Rectal smooth muscle tissue (tissue), 1 donor: ENCODE measurements at regions not wholly inside any gene's neighbourhood (a gene's known extent, or its start where the extent isn't known, plus 50 kb on each side); places are given as distances from the start of the nearest gene placed in this dataset.

Experiments used
- H3K27ac ChIP-seq: one replicate; pipeline ENCODE4 v1.7.0; 2013; ENCODE audit warnings: low read depth, low read length, inconsistent platforms
- H3K27me3 ChIP-seq: one replicate; pipeline ENCODE4 v1.7.0; 2013; ENCODE audit warnings: low read length; ENCODE audit not compliant: control insufficient read depth, insufficient read depth
- H3K36me3 ChIP-seq: one replicate; pipeline ENCODE4 v1.7.0; 2013; ENCODE audit warnings: low read length; ENCODE audit not compliant: control insufficient read depth, insufficient read depth
- H3K4me1 ChIP-seq: one replicate; pipeline ENCODE4 v1.7.0; 2013; ENCODE audit warnings: low read length; ENCODE audit not compliant: control insufficient read depth, insufficient read depth
- H3K4me3 ChIP-seq: one replicate; pipeline ENCODE4 v1.7.0; 2013; ENCODE audit warnings: low read length
- H3K9ac ChIP-seq: one replicate; pipeline ENCODE4 v1.7.0; 2013; ENCODE audit warnings: low read length

- Histone ChIP-seq H3K36me3 (no peaks in the 10 kb centered on the region), H3K4me1 (no peaks in the 10 kb centered on the region), H3K27ac (no peak overlapping the region), H3K9ac (no peak overlapping the region), H3K4me3 (no peak overlapping the region), H3K27me3 (no peaks in the 10 kb centered on the region)
Measured at GRCh38 chr21:28641731-28642130, 350.9 kb downstream of the LTN1 start.

GRCh38 chr21:28640326-28640725, 352.4 kb downstream of the LTN1 start:
- Histone ChIP-seq H3K4me1 (no peaks in the 10 kb centered on the region), H3K27ac (no peak overlapping the region), H3K27me3 (no peaks in the 10 kb centered on the region), H3K36me3 (no peaks in the 10 kb centered on the region), H3K9ac (no peak overlapping the region), H3K4me3 (no peak overlapping the region)

DNA sequence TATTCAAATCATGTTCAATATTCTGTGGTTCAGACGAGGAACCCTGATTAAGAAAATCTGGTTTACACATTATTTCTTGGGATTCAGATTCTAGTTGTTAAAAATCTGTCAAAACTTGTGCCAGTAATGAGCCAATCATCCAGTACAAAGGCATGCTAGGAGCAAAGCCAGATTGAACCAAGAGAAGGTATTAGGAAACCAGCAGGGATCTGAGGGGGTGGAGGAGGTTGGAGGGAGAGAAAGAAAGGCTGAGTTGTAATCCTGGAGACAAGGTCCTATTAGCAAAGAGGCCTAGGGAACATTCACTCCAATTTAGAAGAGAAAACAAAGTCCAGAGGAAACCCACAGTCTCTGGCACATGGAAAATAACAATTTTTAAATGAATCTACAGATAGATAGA, 352.9 kb downstream of the LTN1 start:
- no peaks in the 10 kb centered on the region for H3K27me3 ChIP-seq

GRCh38 chr21:28636752-28637691, 355.7 kb downstream of the LTN1 start:
- no peaks in the 10 kb centered on the region for H3K4me1 ChIP-seq
- H3K27me3 ChIP-seq: no peaks in the 10 kb centered on the region
- no peak overlapping the region for H3K9ac ChIP-seq
- H3K36me3 ChIP-seq: no peaks in the 10 kb centered on the region
- no peak overlapping the region for H3K27ac ChIP-seq
- no peak overlapping the region for H3K4me3 ChIP-seq

More for the DNA sequence above, 352.9 kb downstream of the LTN1 start:
- no peak overlapping the region for H3K4me3 ChIP-seq
- no peak overlapping the region for H3K27ac ChIP-seq
- no peaks in the 10 kb centered on the region for H3K36me3 ChIP-seq
- H3K4me1 ChIP-seq: no peaks in the 10 kb centered on the region
- no peak overlapping the region for H3K9ac ChIP-seq

- H3K4me3 ChIP-seq: no peak overlapping the region
- H3K9ac ChIP-seq: no peak overlapping the region
- no peaks in the 10 kb centered on the region for H3K36me3 ChIP-seq
- H3K27me3 ChIP-seq: no peaks in the 10 kb centered on the region
- H3K27ac ChIP-seq: no peak overlapping the region
- H3K4me1 ChIP-seq: no peaks in the 10 kb centered on the region
Measured at GRCh38 chr21:28635541-28635940, 357.1 kb downstream of the LTN1 start.

DNA sequence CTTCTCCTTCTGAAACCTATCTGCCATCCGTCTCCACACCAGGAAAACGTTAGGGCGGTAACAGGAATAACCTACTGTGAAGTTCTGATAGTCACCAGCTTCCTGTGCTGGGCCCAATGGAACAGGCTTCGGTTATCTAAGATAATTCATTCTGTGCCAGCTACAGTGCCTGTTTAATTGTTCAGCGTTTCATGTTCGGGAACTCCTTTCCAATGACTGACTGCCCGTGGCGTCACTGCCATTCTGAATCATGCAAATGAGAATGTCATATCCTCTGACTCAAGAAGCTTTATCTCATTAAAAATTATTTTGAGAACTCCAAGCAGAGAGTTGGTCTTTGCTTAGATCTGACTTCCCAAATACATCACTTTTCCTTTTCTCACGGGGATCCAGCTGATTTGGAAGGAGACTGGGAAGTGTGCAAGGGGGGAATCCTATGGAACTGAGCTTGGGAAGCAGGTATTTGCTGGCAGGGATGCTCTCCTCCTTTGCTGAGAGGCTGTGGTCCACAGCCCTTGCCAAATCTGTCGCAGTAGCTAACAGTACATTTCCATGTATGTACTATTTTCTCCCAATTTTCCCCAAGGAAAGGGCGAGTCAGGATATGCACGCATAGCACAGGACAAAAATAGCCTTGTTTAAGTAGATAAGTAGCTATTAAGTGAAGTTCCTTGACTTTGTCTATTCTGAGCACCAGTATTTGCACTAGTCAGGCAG, 358.7 kb downstream of the LTN1 start:
- H3K27me3 ChIP-seq: no peaks in the 10 kb centered on the region
- no peaks in the 10 kb centered on the region for H3K36me3 ChIP-seq
- H3K27ac ChIP-seq: no peak overlapping the region
- no peak overlapping the region for H3K9ac ChIP-seq
- H3K4me3 ChIP-seq: no peak overlapping the region
- H3K4me1 ChIP-seq: no peaks in the 10 kb centered on the region

DNA sequence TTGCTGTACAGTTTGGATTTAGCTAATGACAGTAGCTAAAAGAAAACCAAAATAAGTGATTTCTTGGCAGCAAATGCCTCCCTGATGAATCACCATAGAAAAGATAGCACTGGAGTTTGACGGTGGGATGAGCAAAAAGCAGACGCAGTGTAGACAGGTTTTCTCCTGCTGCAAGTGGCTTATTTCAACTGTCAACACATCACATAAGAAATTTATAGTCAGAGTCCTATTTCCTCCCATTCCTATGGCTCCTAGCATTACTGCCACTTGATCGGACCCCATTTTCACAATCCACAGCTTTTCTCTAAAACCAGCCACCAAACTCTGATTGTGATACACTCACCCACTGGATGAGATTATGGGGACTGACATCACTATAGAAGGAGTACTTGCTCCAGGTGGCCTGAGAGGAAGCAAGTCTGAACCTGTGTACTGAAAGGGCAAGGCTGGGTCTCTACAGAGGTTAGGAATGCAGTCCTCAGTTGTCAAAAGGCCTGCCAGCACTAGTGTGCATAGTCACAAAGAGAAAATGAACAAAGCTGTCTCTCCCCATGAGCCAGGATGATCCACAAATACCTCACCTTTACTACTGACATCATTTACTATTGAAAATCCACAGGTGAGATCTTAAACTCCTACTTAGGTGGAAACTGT, 359.8 kb downstream of the LTN1 start:
- Histone ChIP-seq H3K4me3 (no peak overlapping the region), H3K4me1 (no peaks in the 10 kb centered on the region)

GRCh38 chr21:28627691-28628090, 365.0 kb downstream of the LTN1 start:
- no peak overlapping the region for H3K27ac ChIP-seq
- H3K9ac ChIP-seq: no peak overlapping the region
- H3K4me1 ChIP-seq: no peaks in the 10 kb centered on the region
- H3K36me3 ChIP-seq: no peaks in the 10 kb centered on the region
- no peaks in the 10 kb centered on the region for H3K27me3 ChIP-seq
- no peak overlapping the region for H3K4me3 ChIP-seq

More for the DNA sequence above, 359.8 kb downstream of the LTN1 start:
- Histone ChIP-seq H3K27me3 (no peaks in the 10 kb centered on the region), H3K36me3 (no peaks in the 10 kb centered on the region), H3K9ac (no peak overlapping the region), H3K27ac (no peak overlapping the region)

DNA sequence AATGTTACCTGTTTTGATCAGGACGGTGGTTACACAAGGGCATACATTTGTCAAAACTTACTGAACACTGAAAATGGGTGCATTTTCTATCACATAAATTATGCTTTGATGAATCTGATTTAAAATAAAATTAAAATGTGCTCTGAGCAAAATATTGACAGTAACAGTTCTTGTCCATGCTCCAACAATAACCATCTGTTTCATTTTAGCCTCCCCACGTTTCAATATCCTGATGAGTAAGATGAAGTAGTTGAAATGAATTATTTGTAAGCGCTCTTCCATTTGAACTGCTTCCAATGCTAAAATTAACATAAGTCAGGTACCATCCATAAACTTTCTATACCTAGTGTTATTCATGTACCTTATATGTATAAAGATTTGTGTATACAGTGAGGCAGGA, 365.4 kb downstream of the LTN1 start:
- no peaks in the 10 kb centered on the region for H3K36me3 ChIP-seq
- H3K9ac ChIP-seq: no peak overlapping the region
- no peak overlapping the region for H3K27ac ChIP-seq
- no peaks in the 10 kb centered on the region for H3K4me1 ChIP-seq
- no peak overlapping the region for H3K4me3 ChIP-seq
- no peaks in the 10 kb centered on the region for H3K27me3 ChIP-seq

GRCh38 chr21:28624626-28625025, 368.1 kb downstream of the LTN1 start:
- Histone ChIP-seq H3K4me1 (no peaks in the 10 kb centered on the region), H3K4me3 (no peak overlapping the region), H3K27me3 (no peaks in the 10 kb centered on the region), H3K9ac (no peak overlapping the region), H3K36me3 (no peaks in the 10 kb centered on the region), H3K27ac (no peak overlapping the region)

DNA sequence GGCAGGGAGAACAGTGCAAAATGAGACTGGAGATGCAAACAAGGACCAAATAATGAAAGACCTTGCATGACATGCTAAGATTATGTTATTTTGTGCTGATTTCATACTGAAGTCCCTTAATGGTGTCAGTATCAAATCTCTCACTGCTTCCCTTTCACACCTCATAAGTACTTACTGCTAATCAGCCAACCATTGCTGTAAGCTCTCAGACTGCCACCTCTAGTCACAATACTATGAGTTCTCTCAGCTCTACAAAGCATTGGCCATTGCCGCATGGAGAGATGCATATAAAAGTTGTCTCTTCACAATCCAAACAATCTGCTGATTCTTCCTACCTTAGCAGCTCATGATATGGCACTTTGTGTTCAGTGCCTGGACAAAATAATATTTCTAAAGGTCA, 375.4 kb downstream of the LTN1 start:
- Histone ChIP-seq H3K4me1 (no peaks in the 10 kb centered on the region), H3K27me3 (no peaks in the 10 kb centered on the region), H3K9ac (no peak overlapping the region), H3K4me3 (no peak overlapping the region), H3K27ac (no peak overlapping the region), H3K36me3 (no peaks in the 10 kb centered on the region)

DNA sequence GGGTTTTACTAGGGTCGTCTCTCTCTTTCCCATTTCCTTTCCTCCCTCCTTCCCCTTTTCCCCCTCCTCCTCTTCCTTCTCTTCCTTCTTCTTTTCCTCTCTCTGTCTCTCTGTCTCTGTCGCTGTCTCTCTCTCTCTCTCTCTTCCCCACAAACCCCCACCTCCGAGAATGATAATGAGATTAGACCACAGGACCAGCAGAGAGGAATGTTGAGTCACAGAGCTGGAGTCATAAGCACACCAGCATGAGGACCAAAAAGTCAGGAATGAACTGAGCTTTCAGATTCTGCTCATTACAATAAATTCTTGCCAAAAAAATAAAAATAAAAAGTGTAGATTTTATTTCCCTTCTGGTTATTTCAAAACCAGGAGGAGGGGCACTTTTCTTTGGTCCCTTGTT, 377.4 kb downstream of the LTN1 start:
- no peaks in the 10 kb centered on the region for H3K27me3 ChIP-seq
- H3K36me3 ChIP-seq: no peaks in the 10 kb centered on the region
- H3K27ac ChIP-seq: no peak overlapping the region
- H3K4me3 ChIP-seq: no peak overlapping the region
- no peak overlapping the region for H3K9ac ChIP-seq
- H3K4me1 ChIP-seq: no peaks in the 10 kb centered on the region
